GM21447 (cell line): ENCODE measurements at regions not wholly inside any gene's neighbourhood (a gene's known extent, or its start where the extent isn't known, plus 50 kb on each side); places are given as distances from the start of the nearest gene placed in this dataset.
"Not testable (repeated sequence)": the region's sequence is repeated elsewhere in the genome, so short reads cannot be mapped to it uniquely, and the experiment has no call there.

Experiments
- ATAC-seq: cut with Tn5 transposase; IDR thresholded peaks from one replicate; pipeline ENCODE4 v1.9.1; 2021; ENCODE audit not compliant: unreplicated experiment

DNA sequence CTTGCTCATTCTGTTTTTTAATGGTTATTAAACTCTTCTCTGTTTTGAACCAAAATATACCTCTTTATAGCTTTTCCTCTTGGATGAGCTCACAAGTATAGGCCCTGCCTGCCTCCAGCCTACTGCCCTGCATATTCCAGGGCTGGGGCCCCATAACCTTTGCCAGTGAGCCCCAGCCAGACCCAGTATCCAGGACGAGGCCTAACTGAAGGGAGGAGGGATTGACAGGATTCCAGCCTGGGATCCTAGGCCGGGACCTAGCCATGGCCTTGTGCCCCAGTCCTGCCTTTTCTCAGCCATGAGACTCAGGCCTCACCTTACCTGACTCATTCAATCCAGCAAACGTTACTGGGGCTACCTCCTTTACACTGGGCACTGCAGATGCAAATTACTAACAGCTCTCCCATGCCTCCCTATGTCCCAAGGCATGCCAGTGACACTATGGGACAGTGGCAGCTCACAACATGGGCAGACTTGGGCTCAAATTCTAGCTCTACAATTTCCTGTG, 159.2 kb downstream of the DDX1 start:
- ATAC-seq: no peak

DNA sequence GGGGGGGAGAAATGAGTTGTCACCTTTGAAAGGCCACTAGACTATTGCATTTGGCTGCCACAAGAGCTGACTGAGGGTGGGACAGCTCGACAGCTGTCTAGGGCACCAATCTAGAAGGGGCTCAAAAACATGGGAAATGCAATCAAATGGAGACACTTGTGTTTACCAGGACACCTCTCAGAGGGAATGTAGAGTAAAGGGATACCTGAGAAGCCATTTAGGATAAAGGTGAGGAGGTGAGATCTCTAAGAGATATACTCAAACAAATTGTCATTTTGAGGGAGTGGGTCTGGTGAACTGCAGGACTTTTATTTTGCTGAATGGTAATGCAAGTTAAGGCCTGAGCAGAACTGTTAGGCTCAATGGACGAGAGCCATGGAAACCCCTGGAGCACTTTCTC, 159.8 kb downstream of the DDX1 start:
- ATAC-seq: no peak

- no peak for ATAC-seq
These were observed 161.0 kb downstream of the DDX1 start for GRCh38 chr2:15752552-15753232.

- no peak for ATAC-seq
These were observed 161.6 kb downstream of the DDX1 start for GRCh38 chr2:15753233-15753798.

GRCh38 chr2:15753811-15754702, 162.4 kb downstream of the DDX1 start:
- ATAC-seq: no peak

- ATAC-seq: no peak
These were observed 163.0 kb downstream of the DDX1 start for GRCh38 chr2:15754703-15755099.

GRCh38 chr2:15755528-15755927, 163.9 kb downstream of the DDX1 start:
- no peak for ATAC-seq

DNA sequence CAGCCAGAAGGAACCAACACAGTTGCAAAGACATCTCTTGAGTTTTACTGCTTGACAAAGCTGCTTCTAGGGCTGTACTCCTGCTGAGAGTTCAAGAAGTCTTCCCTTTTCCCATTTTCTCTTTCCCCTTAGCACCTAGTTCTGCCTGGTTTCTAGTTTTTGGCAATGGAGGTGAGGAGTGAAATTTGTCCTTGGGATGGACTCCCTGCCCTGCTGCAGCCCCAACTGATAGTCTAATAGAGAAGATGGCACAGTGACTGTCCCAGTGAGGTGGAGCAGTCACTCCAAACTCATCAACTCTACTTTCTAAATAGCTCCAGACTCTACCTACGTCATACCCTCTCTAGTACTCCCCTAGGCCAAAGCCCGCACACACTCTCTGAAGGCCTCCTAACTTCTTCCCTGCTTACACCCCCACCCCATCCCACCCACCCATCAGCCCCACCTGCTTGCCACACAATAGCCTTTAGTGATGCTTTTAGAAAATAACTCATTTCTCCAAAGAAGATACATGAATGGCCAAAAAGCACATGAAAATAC, 164.4 kb downstream of the DDX1 start:
- ATAC-seq: no peak

DNA sequence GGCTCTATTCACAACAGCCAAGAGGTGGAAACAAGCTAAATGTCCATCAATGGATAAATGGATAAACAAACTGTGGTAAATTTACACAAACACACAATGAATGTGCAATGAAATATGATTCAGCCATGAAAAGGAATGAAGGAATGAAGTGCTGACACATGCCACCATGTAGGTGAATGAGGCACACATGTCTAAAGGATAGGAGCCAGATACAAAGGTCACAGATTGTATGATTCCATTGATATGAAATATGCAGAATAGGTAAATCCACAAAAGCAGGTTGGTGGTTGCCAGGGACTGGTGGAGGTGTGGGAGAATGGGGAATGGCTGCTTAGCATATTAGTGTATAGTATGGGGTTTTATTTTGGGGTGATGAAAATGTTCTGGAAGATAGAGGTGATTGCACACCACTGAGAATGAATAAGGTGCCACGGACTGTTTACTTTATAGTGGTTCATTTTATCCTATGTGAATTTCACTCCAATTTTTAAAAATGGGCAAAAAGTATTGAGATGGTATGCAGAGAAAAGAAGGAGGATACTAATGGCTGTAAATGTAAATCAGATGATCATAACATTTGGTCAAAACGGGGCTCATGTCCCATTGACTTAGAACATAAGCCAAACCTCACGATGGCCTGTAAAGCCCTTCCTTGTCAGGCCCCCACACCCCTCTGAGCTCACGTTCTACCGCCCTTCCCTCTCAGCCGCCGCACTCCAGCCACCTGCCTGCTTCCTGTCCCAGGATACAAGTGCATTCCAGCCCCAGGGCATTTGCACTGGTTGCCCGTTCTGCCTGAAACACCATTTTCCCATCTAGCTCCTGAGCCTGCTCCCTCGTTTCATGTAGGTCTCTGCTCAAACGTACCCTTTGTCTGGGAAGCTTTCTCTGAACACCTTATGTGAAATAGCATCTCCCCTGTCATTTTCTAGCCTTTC, 165.5 kb downstream of the DDX1 start:
- ATAC-seq: no peak

- no peak for ATAC-seq
These were observed 166.3 kb downstream of the DDX1 start for GRCh38 chr2:15757820-15758586.

GRCh38 chr2:15758848-15759247, 167.2 kb downstream of the DDX1 start:
- ATAC-seq: no peak

GRCh38 chr2:15759385-15759784, 167.7 kb downstream of the DDX1 start:
- no peak for ATAC-seq

- ATAC-seq: not testable (repeated sequence)
These were observed 168.1 kb downstream of the DDX1 start for GRCh38 chr2:15759791-15760190.

DNA sequence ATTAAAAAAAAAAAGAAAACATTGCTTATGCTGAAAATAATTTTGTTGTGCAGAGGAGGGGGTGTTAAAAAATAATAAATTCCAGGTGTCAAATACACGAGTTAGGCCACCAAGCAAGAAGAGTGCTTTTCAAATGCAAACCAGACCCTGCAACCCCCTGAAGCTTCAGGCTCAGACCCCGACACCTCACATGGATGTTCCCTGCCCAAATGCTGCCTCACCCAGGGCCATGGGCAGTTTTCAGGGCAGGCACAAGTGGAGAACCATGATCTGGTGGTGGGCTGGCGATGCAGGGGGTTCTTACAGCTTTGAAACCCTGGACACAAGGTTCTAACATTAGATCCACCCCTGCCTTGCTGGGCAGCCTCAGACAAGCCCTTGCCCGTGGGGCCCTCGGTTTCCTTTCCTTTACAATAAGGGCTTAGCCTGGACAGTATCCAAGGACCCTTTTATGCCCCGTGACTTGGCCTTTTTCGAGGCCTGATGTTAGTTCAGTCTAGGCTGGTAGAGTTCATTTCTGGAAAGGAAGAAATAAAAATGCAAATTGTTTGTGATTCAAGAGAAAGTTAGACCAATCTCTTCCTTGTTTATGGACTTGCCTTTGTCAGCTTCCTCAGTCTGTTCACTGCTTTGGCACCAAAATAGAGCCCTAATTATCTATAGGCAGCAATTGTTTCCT, 168.7 kb downstream of the DDX1 start:
- no peak for ATAC-seq

GRCh38 chr2:15761056-15761455, 169.4 kb downstream of the DDX1 start:
- no peak for ATAC-seq

- ATAC-seq: no peak
These were observed 170.2 kb downstream of the DDX1 start for GRCh38 chr2:15761910-15762309.

DNA sequence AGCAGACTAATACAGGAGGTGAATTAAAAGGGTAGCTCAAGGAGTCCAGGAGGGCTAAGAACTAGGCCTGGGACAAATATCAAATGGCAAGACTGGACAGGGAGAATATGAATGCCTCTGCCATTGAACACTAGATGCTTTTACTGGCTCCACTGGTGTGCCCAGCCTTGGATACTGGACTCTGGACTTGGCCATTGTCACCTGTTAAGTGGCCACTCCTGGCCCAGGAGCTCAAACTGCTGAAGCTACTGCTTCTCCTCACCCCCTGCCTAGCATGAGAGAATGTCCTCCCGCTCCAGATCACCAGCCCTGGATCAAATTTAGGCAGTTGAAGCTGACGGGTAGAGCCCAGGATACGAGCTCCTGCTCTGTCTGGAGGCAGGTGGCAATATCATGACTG, 170.8 kb downstream of the DDX1 start:
- ATAC-seq: no peak

GRCh38 chr2:15763106-15763821, 171.6 kb downstream of the DDX1 start:
- ATAC-seq: no peak
